ENCODE measurements at regions not wholly inside any gene's neighbourhood (a gene's known extent, or its start where the extent isn't known, plus 50 kb on each side); places are given as distances from the start of the nearest gene placed in this dataset.

- Histone ChIP-seq H3K27ac (ENCODE audit: low read length) (no peak overlapping the region), H3K36me3 (ENCODE audit: insufficient read depth, low read length) (no peaks in the 10 kb centered on the region), H2AFZ (ENCODE audit: low read depth, low read length) (no peak overlapping the region), H4K20me1 (ENCODE audit: insufficient read depth, low read length) (no peaks in the 10 kb centered on the region), H3K9ac (ENCODE audit: low read depth, low read length) (no peak overlapping the region), H3K4me1 (ENCODE audit: insufficient read depth, low read length) (no peaks in the 10 kb centered on the region), H3K4me2 (ENCODE audit: insufficient read depth, low read length) (no peak overlapping the region), H3K27me3 (ENCODE audit: insufficient read depth, low read length, poor library complexity) (no peaks in the 10 kb centered on the region), H3K4me3 (ENCODE audit: low read depth in 1 of 2, low read length in 2 of 2) (no peak overlapping the region), H3K79me2 (ENCODE audit: insufficient read depth, low read length) (no peaks in the 10 kb centered on the region), H3K9me3 (ENCODE audit: insufficient read depth, low read length, severe bottlenecking) (no peaks in the 10 kb centered on the region)
- TF ChIP-seq CTCF (IDR thresholded peaks at IDR 0.05; ENCODE audit: borderline replicate concordance, extremely low read depth, low read length, poor library complexity, severe bottlenecking) (no peak), EZH2 (IDR thresholded peaks at IDR 0.05; ENCODE audit: borderline replicate concordance, low read depth, low read length, severe bottlenecking) (no peak)
- ATAC-seq (ENCODE audit: insufficient read depth, low read depth) (no peak), DNase-seq (no peak)
Measured at GRCh38 chr2:83972128-83972527, 487.0 kb downstream of the SUCLG1 start.

DNA sequence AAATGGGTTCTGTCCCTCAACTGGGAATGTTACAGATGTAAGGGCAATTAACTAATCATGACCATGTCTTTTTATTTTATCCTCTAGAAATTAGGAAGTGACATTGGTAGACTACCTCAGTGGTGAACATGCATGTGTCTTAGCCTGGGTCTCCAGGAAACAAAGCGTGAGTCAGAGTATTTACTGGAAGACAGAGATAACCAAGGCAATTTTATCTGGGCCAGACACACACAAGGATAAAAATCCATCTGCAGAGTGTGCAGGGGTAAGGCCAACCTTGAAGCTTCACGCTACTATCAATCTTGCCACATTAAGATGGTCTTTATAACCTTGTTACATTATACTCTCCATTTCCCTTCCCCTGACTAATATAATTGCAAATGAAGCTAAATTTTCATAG, 487.5 kb downstream of the SUCLG1 start:
- no peak overlapping the region for H3K9ac ChIP-seq (ENCODE audit: low read depth, low read length)
- no peaks in the 10 kb centered on the region for H4K20me1 ChIP-seq (ENCODE audit: insufficient read depth, low read length)
- no peak for TF ChIP-seq CTCF (IDR thresholded peaks at IDR 0.05; ENCODE audit: borderline replicate concordance, extremely low read depth, low read length, poor library complexity, severe bottlenecking)
- TF ChIP-seq EZH2 (IDR thresholded peaks at IDR 0.05; ENCODE audit: borderline replicate concordance, low read depth, low read length, severe bottlenecking): no peak
- ATAC-seq (ENCODE audit: insufficient read depth, low read depth) (no peak), DNase-seq (no peak)
- no peaks in the 10 kb centered on the region for H3K36me3 ChIP-seq (ENCODE audit: insufficient read depth, low read length)
- no peaks in the 10 kb centered on the region for H3K79me2 ChIP-seq (ENCODE audit: insufficient read depth, low read length)
- H3K27ac ChIP-seq (ENCODE audit: low read length): no peak overlapping the region
- H3K4me1 ChIP-seq (ENCODE audit: insufficient read depth, low read length): no peaks in the 10 kb centered on the region
- no peak overlapping the region for H3K4me2 ChIP-seq (ENCODE audit: insufficient read depth, low read length)
- no peak overlapping the region for H2AFZ ChIP-seq (ENCODE audit: low read depth, low read length)
- H3K27me3 ChIP-seq (ENCODE audit: insufficient read depth, low read length, poor library complexity): no peaks in the 10 kb centered on the region
- no peak overlapping the region for H3K4me3 ChIP-seq (ENCODE audit: low read depth in 1 of 2, low read length in 2 of 2)
- H3K9me3 ChIP-seq (ENCODE audit: insufficient read depth, low read length, severe bottlenecking): no peaks in the 10 kb centered on the region

DNA sequence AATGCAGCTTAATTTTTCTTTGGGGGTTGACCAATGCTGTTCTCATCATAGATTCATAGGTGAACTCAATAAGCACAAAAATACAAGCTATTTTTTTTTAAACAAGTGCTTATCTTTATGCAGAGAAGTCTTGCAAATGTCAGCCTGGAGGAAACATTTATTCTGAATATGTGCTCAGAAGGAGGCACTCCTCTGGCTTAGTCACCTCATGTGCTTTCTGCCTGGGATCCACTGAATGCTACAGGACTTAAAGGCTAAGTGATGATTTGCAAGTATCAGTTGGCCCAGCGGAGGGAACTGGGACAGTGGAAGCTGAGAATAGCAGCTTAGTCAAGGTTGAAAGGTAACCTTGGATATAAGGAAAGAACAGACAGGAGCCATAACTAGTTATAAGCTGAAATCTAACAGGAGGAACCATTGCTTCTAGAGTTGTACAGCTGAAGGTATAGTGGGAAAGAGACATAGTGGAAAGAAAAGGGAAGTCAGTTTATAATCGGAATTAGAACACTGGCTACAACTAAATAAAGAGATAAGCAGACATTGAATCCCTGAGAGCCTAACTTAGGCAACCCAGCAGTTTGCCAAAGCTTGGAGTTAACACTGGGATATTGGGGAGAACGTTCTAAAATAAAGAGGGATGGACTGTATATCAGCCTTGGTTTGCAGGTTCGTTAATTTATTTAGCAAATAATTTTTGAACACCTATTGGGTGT, 488.7 kb downstream of the SUCLG1 start:
- Histone ChIP-seq H3K27me3 (ENCODE audit: insufficient read depth, low read length, poor library complexity) (no peaks in the 10 kb centered on the region), H3K36me3 (ENCODE audit: insufficient read depth, low read length) (no peaks in the 10 kb centered on the region), H3K79me2 (ENCODE audit: insufficient read depth, low read length) (no peaks in the 10 kb centered on the region), H2AFZ (ENCODE audit: low read depth, low read length) (no peak overlapping the region), H3K4me3 (ENCODE audit: low read depth in 1 of 2, low read length in 2 of 2) (no peak overlapping the region), H4K20me1 (ENCODE audit: insufficient read depth, low read length) (no peaks in the 10 kb centered on the region), H3K27ac (ENCODE audit: low read length) (no peak overlapping the region), H3K9ac (ENCODE audit: low read depth, low read length) (no peak overlapping the region), H3K4me1 (ENCODE audit: insufficient read depth, low read length) (no peaks in the 10 kb centered on the region), H3K4me2 (ENCODE audit: insufficient read depth, low read length) (no peak overlapping the region), H3K9me3 (ENCODE audit: insufficient read depth, low read length, severe bottlenecking) (no peaks in the 10 kb centered on the region)
- ATAC-seq (ENCODE audit: insufficient read depth, low read depth): no peak
- TF ChIP-seq CTCF (IDR thresholded peaks at IDR 0.05; ENCODE audit: borderline replicate concordance, extremely low read depth, low read length, poor library complexity, severe bottlenecking) (no peak), EZH2 (IDR thresholded peaks at IDR 0.05; ENCODE audit: borderline replicate concordance, low read depth, low read length, severe bottlenecking) (no peak)
- no peak for DNase-seq
